ENCODE measurements at regions not wholly inside any gene's neighbourhood (a gene's known extent, or its start where the extent isn't known, plus 50 kb on each side); places are given as distances from the start of the nearest gene placed in this dataset.

DNA sequence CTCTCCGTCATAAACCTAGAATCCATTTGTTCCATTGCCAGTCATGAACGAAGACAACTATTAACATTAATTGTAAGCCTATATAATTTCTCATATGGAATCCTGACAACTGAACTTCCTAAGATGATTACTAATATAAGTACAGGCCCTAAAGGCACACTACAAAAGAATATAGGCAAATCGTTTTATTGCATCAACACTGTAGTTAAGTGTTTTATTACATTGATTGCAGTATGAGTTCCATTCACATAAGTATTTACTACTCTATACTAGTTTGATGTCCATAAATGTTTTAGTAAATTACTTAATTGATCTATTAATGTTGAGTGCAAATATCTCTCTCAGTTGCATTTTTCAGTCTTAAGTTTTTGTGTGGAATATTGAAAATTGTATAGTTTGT is 113.1 kb upstream of the SEMA3C start:
- no peak for TF ChIP-seq SUZ12 (IDR thresholded peaks at IDR 0.05)
- TF ChIP-seq, protein P1, sequence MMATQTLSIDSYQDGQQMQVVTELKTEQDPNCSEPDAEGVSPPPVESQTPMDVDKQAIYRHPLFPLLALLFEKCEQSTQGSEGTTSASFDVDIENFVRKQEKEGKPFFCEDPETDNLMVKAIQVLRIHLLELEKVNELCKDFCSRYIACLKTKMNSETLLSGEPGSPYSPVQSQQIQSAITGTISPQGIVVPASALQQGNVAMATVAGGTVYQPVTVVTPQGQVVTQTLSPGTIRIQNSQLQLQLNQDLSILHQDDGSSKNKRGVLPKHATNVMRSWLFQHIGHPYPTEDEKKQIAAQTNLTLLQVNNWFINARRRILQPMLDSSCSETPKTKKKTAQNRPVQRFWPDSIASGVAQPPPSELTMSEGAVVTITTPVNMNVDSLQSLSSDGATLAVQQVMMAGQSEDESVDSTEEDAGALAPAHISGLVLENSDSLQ (IDR thresholded peaks at IDR 0.05), result no peak
- no peak for TF ChIP-seq CTBP1 (IDR thresholded peaks at IDR 0.05; ENCODE audit: borderline replicate concordance)
- no peak for TF ChIP-seq ARNT (IDR thresholded peaks at IDR 0.05)
- TF ChIP-seq FOXA1 (IDR thresholded peaks at IDR 0.05), result no peak
- TF ChIP-seq BHLHE40 (IDR thresholded peaks at IDR 0.05; ENCODE audit: borderline replicate concordance), result no peak
- no peak for TF ChIP-seq ELF4 (IDR thresholded peaks at IDR 0.05)
- no peak for TF ChIP-seq L3MBTL2 (conservative IDR thresholded peaks at IDR 0.05)
- no peak for TF ChIP-seq NFRKB (IDR thresholded peaks at IDR 0.05)
- TF ChIP-seq ZNF384 (IDR thresholded peaks at IDR 0.05), result no peak

All from HEK293T (cell line).